ENCODE measurements at regions not wholly inside any gene's neighbourhood (a gene's known extent, or its start where the extent isn't known, plus 50 kb on each side); places are given as distances from the start of the nearest gene placed in this dataset.

- TF ChIP-seq POLR2A (IDR thresholded peaks at IDR 0.05) (no peak), CTCF (IDR thresholded peaks at IDR 0.05) (no peak)
Measured at GRCh38 chr5:148765061-148765460, 61.4 kb upstream of the ADRB2 start.
